ENCODE measurements at regions not wholly inside any gene's neighbourhood (a gene's known extent, or its start where the extent isn't known, plus 50 kb on each side); places are given as distances from the start of the nearest gene placed in this dataset.

- DNase-seq: no peak
Observed at GRCh38 chr14:26773906-26774593, 176.2 kb upstream of the NOVA1 start.

GRCh38 chr14:26775765-26776563 is 178.1 kb upstream of the NOVA1 start:
- peak; percentile 45 for DNase-seq

GRCh38 chr14:26791117-26791806 is 193.4 kb upstream of the NOVA1 start:
- DNase-seq: no peak

GRCh38 chr14:26794731-26795130 is 196.9 kb upstream of the NOVA1 start:
- no peak for DNase-seq

GRCh38 chr14:26808407-26808806 is 210.6 kb upstream of the NOVA1 start:
- DNase-seq: no peak

- DNase-seq: no peak
Observed at GRCh38 chr14:26810631-26811030, 212.8 kb upstream of the NOVA1 start.

GRCh38 chr14:26811756-26812305 is 214.0 kb upstream of the NOVA1 start:
- DNase-seq: peak; percentile 43

- peak; percentile 72 for DNase-seq
Observed at GRCh38 chr14:26820138-26820537, 222.3 kb upstream of the NOVA1 start.

- no peak for DNase-seq
Observed at GRCh38 chr14:26820572-26820971, 222.7 kb upstream of the NOVA1 start.

- no peak for DNase-seq
Observed at GRCh38 chr14:26828741-26829140, 230.9 kb upstream of the NOVA1 start.

GRCh38 chr14:26833621-26834176 is 235.9 kb upstream of the NOVA1 start:
- no peak for DNase-seq

- DNase-seq: no peak
Observed at GRCh38 chr14:26835979-26836570, 238.2 kb upstream of the NOVA1 start.

- no peak for DNase-seq
Observed at GRCh38 chr14:26839481-26839880, 241.6 kb upstream of the NOVA1 start.

GRCh38 chr14:26841326-26841725 is 243.5 kb upstream of the NOVA1 start:
- DNase-seq: no peak

GRCh38 chr14:26841920-26842741 is 244.3 kb upstream of the NOVA1 start:
- DNase-seq: peak; percentile 65

GRCh38 chr14:26845151-26845818 is 247.5 kb upstream of the NOVA1 start:
- DNase-seq: no peak

- no peak for DNase-seq
Observed at GRCh38 chr14:26846388-26846787, 248.6 kb upstream of the NOVA1 start.

- no peak for DNase-seq
Observed at GRCh38 chr14:26849514-26849913, 251.7 kb upstream of the NOVA1 start.

GRCh38 chr14:26851793-26852192 is 254.0 kb upstream of the NOVA1 start:
- no peak for DNase-seq

GRCh38 chr14:26855077-26855753 is 257.4 kb upstream of the NOVA1 start:
- no peak for DNase-seq

All from DMS79 treated with DMSO at 0.1 percent for 48 hours (cell line).